ENCODE measurements at regions not wholly inside any gene's neighbourhood (a gene's known extent, or its start where the extent isn't known, plus 50 kb on each side); places are given as distances from the start of the nearest gene placed in this dataset.

- Histone ChIP-seq H3K9me1 (replicated peaks; ENCODE audit: control insufficient read depth, extremely low read depth, insufficient read depth, low read length) (no peaks in the 10 kb centered on the region), H3K27me3 (ENCODE audit: control insufficient read depth in 2 of 2, insufficient read depth in 2 of 2, low read length in 2 of 2) (no peaks in the 10 kb centered on the region), H2AFZ (ENCODE audit: low read depth, low read length) (no peak overlapping the region), H4K20me1 (replicated peaks; ENCODE audit: control insufficient read depth, extremely low read depth, insufficient read depth, low read length) (no peaks in the 10 kb centered on the region), H3K4me2 (ENCODE audit: insufficient read depth, low read length) (no peak overlapping the region), H3K36me3 (ENCODE audit: control insufficient read depth in 2 of 2, extremely low read depth in 1 of 2, insufficient read depth in 2 of 2, low read length in 2 of 2) (no peaks in the 10 kb centered on the region), H3K4me1 (ENCODE audit: control insufficient read depth, extremely low read depth, insufficient read depth, low read length) (no peaks in the 10 kb centered on the region), H3K27ac (ENCODE audit: insufficient read depth, low read depth, low read length) (no peak overlapping the region), H3K4me3 (replicated peaks in 1 of 3; ENCODE audit: insufficient read depth in 1 of 3, low read depth in 1 of 3, low read length in 3 of 3) (no peak overlapping the region), H3K9ac (replicated peaks; ENCODE audit: extremely low read depth, insufficient read depth, low read length) (no peak overlapping the region), H3K9me3 (replicated peaks; ENCODE audit: control insufficient read depth, insufficient read depth, low read length) (no peaks in the 10 kb centered on the region), H3K79me2 (ENCODE audit: control insufficient read depth, insufficient read depth, low read length) (no peaks in the 10 kb centered on the region)
- intact Hi-C loops (cut with micrococcal nuclease) (no loop called here), dilution Hi-C loops (cut with MboI; ENCODE audit: extremely low pct_ligation_motif_present, low sequenced_read_pairs) (no loop called here)
- TF ChIP-seq EZH2 (IDR thresholded peaks at IDR 0.05; ENCODE audit: borderline replicate concordance, low read depth, low read length, severe bottlenecking) (no peak), MYC (IDR thresholded peaks at IDR 0.05; ENCODE audit: low read depth, low read length) (no peak), POLR2AphosphoS5 (IDR thresholded peaks at IDR 0.05; ENCODE audit: insufficient read depth, low read depth, low read length) (no peak), FOS (IDR thresholded peaks at IDR 0.05; ENCODE audit: borderline replicate concordance, insufficient read depth, low read length) (no peak), CTCF (IDR thresholded peaks at IDR 0.05; ENCODE audit: extremely low read depth in 1 of 2, insufficient read depth in 1 of 2, low read depth in 1 of 2, low read length in 2 of 2) (no peak), JUN (IDR thresholded peaks at IDR 0.05; ENCODE audit: borderline replicate concordance, insufficient read depth, insufficient read length, low read depth) (no peak), POLR2A (IDR thresholded peaks at IDR 0.05; ENCODE audit: low read depth, low read length) (no peak), GATA2 (IDR thresholded peaks at IDR 0.05; ENCODE audit: insufficient read depth, insufficient read length, low read depth, low read length) (no peak), MAX (IDR thresholded peaks at IDR 0.05; ENCODE audit: insufficient read depth, insufficient read length) (no peak)
- no TSS peak for BruUV-seq (replicated peaks)
- ChIA-PET POLR2A (no interaction called here), CTCF (no interaction called here)
- FAIRE-seq (no peak), DNase-seq (ENCODE audit: low read depth, low spot score) (no peak)
Measured at GRCh38 chr18:41789001-41789400, 166.0 kb upstream of the PIK3C3 start.

Measured in endothelial cell of umbilical vein (primary cell).